Suprapubic skin (tissue), 4 donors: ENCODE measurements at regions not wholly inside any gene's neighbourhood (a gene's known extent, or its start where the extent isn't known, plus 50 kb on each side); places are given as distances from the start of the nearest gene placed in this dataset.

ENCODE experiments used
- DNase-seq, 2 donors: peaks; one replicate each; pipeline ENCODE4 v3.0.0-alpha.2; 2019; ENCODE audit warnings: low spot score in 2 of 2
- H3K27ac ChIP-seq: fragments of 200-600 bp; sonication (generic); one replicate; pipeline ENCODE4 v1.5.1; 2019
- H3K27me3 ChIP-seq: fragments of 200-600 bp; sonication (generic); one replicate; pipeline ENCODE4 v1.5.1; 2019
- H3K36me3 ChIP-seq: fragments of 200-600 bp; sonication (generic); one replicate; pipeline ENCODE4 v1.5.1; 2019
- H3K4me1 ChIP-seq: fragments of 200-600 bp; sonication (generic); one replicate; pipeline ENCODE4 v1.5.1; 2019
- H3K4me3 ChIP-seq: fragments of 200-600 bp; sonication (generic); one replicate; pipeline ENCODE4 v1.5.1; 2019; ENCODE audit warnings: mild to moderate bottlenecking
- H3K9me3 ChIP-seq: fragments of 200-600 bp; sonication (generic); one replicate; pipeline ENCODE4 v1.5.1; 2019
- EP300 ChIP-seq: sonication (generic); formaldehyde crosslinking; IDR thresholded peaks from one replicate; pipeline ENCODE4 v1.6.1; 2017; ENCODE audit warnings: antibody characterized with exemption
- POLR2A ChIP-seq, 2 donors: fragments of 450-650 bp; IDR thresholded peaks; one replicate each; pipeline ENCODE4 v1.6.1; 2017; ENCODE audit warnings: antibody characterized with exemption in 2 of 2, mild to moderate bottlenecking in 2 of 2, moderate library complexity in 2 of 2
- POLR2AphosphoS5 ChIP-seq, 3 donors: sonication (generic); formaldehyde crosslinking; IDR thresholded peaks; one replicate each; pipeline ENCODE4 v1.6.1; 2017; ENCODE audit warnings: antibody characterized with exemption in 3 of 3
- TF ChIP-seq, protein P1 (sequence below), 2 donors: fragments of 200-600 bp in 1 of 2; fragments of 450-650 bp in 1 of 2; sonication (generic) in 1 of 2; IDR thresholded peaks; one replicate each; pipeline ENCODE4 v1.5.1; 2016 to 2019; ENCODE audit warnings: antibody characterized with exemption in 2 of 2, mild to moderate bottlenecking in 1 of 2, moderate library complexity in 1 of 2

DNA sequence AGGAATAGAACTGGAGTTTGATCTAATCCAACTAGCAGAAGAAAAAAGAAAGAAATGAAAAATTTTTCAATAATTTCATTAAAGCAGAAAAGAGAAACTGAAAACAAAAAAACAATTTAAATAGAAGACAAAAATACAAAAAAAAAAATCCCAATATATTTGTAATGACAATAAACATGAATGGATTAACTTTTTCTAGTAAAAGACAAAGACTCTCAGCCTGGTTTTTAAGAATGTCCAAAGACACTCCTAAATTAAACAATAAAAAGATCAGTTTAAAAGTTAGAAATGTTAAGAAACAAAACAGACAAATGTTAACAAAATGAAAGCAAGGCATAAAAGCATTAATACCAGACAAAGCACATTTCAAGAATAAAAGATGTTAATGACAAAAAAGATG lies 50.3 kb upstream of the ME3 start:
- Histone ChIP-seq H3K4me3 (no peak overlapping the region), H3K9me3 (peaks cover 6% of the 10 kb centered on the region), H3K27me3 (no peaks in the 10 kb centered on the region), H3K27ac (no peak overlapping the region), H3K4me1 (peaks cover 5% of the 10 kb centered on the region), H3K36me3 (no peaks in the 10 kb centered on the region)
- TF ChIP-seq, protein P1, sequence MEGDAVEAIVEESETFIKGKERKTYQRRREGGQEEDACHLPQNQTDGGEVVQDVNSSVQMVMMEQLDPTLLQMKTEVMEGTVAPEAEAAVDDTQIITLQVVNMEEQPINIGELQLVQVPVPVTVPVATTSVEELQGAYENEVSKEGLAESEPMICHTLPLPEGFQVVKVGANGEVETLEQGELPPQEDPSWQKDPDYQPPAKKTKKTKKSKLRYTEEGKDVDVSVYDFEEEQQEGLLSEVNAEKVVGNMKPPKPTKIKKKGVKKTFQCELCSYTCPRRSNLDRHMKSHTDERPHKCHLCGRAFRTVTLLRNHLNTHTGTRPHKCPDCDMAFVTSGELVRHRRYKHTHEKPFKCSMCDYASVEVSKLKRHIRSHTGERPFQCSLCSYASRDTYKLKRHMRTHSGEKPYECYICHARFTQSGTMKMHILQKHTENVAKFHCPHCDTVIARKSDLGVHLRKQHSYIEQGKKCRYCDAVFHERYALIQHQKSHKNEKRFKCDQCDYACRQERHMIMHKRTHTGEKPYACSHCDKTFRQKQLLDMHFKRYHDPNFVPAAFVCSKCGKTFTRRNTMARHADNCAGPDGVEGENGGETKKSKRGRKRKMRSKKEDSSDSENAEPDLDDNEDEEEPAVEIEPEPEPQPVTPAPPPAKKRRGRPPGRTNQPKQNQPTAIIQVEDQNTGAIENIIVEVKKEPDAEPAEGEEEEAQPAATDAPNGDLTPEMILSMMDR (IDR thresholded peaks at IDR 0.05): no peak
- TF ChIP-seq POLR2A (IDR thresholded peaks at IDR 0.05) (no peak), POLR2AphosphoS5 (IDR thresholded peaks at IDR 0.05) (no peak), EP300 (no peak)
- no peak for DNase-seq
